BJ (cell line): ENCODE measurements at regions not wholly inside any gene's neighbourhood (a gene's known extent, or its start where the extent isn't known, plus 50 kb on each side); places are given as distances from the start of the nearest gene placed in this dataset.

ENCODE experiments used
- CTCF ChIA-PET: fragments of 350-600 bp; formaldehyde crosslinking; extraction: SDS; loops from one replicate; lab custom pipeline; 2021; ENCODE audit warnings: antibody characterized with exemption, inconsistent platforms; lab: Yijun Ruan, JAX
- POLR2A ChIA-PET: fragments of 300-600 bp; sonication (Branson Sonifier 250); formaldehyde crosslinking; extraction: SDS; loops from one replicate; lab custom pipeline; 2021; ENCODE audit warnings: antibody characterized with exemption; lab: Charles Lee
- DNase-seq: peaks from one replicate; pipeline ENCODE4 v3.0.0-alpha.2; 2011; ENCODE audit warnings: low read depth
- H3K27me3 ChIP-seq: 2 replicates; pipeline ENCODE4 v1.6.0; 2011; ENCODE audit warnings: low read length; ENCODE audit not compliant: control insufficient read depth, insufficient read depth
- H3K36me3 ChIP-seq: 2 replicates; pipeline ENCODE4 v1.5.1; 2011; ENCODE audit warnings: low read length; ENCODE audit not compliant: control insufficient read depth, insufficient read depth
- H3K4me3 ChIP-seq: 2 replicates; pipeline ENCODE4 v1.5.1; 2011; ENCODE audit warnings: low read depth, mild to moderate bottlenecking, control low read depth, low read length
- CTCF ChIP-seq: IDR thresholded peaks from 2 replicates; pipeline ENCODE4 v1.5.1; 2011; ENCODE audit warnings: low read depth, mild to moderate bottlenecking, control low read depth, inconsistent platforms, low read length, moderate library complexity; ENCODE audit not compliant: insufficient read depth

- ChIA-PET CTCF (no interaction called here), POLR2A (no interaction called here)
- H3K4me3 ChIP-seq: no peak overlapping the region
- H3K36me3 ChIP-seq: no peaks in the 10 kb centered on the region
- TF ChIP-seq CTCF: no peak
- H3K27me3 ChIP-seq: no peaks in the 10 kb centered on the region
- no peak for DNase-seq
Observed at GRCh38 chr2:11997142-11997541, 250.7 kb downstream of the LPIN1 start.

GRCh38 chr2:11998218-11998617 is 251.8 kb downstream of the LPIN1 start:
- POLR2A ChIA-PET: no interaction called here
- no peaks in the 10 kb centered on the region for H3K36me3 ChIP-seq
- CTCF ChIA-PET: no interaction called here
- DNase-seq: peak; percentile 30
- H3K4me3 ChIP-seq: no peak overlapping the region
- H3K27me3 ChIP-seq: no peaks in the 10 kb centered on the region
- TF ChIP-seq CTCF: no peak

- H3K27me3 ChIP-seq: no peaks in the 10 kb centered on the region
- TF ChIP-seq CTCF: no peak
- no peak overlapping the region for H3K4me3 ChIP-seq
- POLR2A ChIA-PET: no interaction called here
- CTCF ChIA-PET: no interaction called here
- no peaks in the 10 kb centered on the region for H3K36me3 ChIP-seq
- DNase-seq: no peak
Observed at GRCh38 chr2:11998626-11999378, 252.4 kb downstream of the LPIN1 start.

GRCh38 chr2:12001621-12002020 is 255.2 kb downstream of the LPIN1 start:
- POLR2A ChIA-PET: no interaction called here
- H3K27me3 ChIP-seq: no peaks in the 10 kb centered on the region
- TF ChIP-seq CTCF: no peak
- CTCF ChIA-PET: no interaction called here
- no peak for DNase-seq
- H3K36me3 ChIP-seq: no peaks in the 10 kb centered on the region
- H3K4me3 ChIP-seq: no peak overlapping the region

- no peak overlapping the region for H3K4me3 ChIP-seq
- no peaks in the 10 kb centered on the region for H3K36me3 ChIP-seq
- no peak for DNase-seq
- H3K27me3 ChIP-seq: no peaks in the 10 kb centered on the region
- ChIA-PET POLR2A (no interaction called here), CTCF (no interaction called here)
- TF ChIP-seq CTCF: no peak
Observed at GRCh38 chr2:12002215-12002614, 255.8 kb downstream of the LPIN1 start.
